ENCODE measurements at regions not wholly inside any gene's neighbourhood (a gene's known extent, or its start where the extent isn't known, plus 50 kb on each side); places are given as distances from the start of the nearest gene placed in this dataset.
"Not testable (repeated sequence)": the region's sequence is repeated elsewhere in the genome, so short reads cannot be mapped to it uniquely, and the experiment has no call there.

DNA sequence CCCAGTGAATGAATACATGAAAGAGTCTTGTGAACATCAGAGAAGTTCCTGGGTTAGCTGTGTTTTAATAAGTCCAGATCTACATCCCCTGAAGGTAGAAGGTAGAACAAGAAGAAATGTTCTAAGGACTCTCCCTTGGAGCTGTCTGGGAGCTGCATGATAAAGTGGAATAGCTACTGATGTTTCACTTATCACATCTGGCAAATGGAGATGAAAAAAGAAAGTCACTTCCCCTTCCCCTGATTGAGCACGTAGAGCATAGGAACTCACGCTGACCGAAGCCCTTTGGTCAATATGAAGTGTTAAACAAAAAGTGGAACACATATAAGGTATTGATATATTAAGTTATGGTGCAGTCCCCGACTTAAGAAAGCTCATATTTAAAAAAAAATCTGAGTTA is 53.2 kb upstream of the PARP1 start:
- no peak for DNase-seq

DNA sequence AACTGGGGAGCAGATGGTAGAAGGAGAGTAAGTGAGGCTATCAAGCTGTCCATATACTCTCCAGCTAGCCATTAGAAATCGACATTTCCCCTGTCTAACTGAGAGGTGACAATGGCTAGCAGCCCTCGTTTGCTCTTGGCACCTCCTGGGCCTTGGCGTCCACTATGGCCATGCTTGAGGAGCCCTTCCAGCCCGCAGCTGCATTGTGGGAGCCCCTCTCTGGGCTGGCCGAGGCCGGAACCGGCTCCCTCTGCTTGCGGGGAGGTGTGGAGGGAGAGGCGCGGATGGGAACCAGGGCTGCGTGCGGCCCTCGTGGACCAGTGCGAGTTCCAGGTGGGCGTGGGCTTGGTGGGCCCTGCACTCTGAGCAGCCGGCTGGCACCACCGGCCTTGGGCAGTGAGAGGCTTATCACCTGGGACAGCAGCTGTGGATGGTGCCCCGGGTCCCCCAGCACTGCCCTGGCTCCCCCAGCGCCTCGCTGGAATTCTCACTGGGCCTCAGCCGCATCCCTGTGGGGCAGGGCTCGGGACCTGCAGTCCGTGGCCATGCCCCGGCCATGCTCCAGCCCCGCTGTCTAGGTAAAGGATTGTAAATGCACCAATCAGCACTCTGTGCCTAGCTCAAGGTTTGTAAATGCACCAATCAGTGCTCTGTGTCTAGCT is 56.2 kb upstream of the PARP1 start:
- DNase-seq: no peak

GRCh38 chr1:226464587-226464971 is 56.7 kb upstream of the PARP1 start:
- not testable (repeated sequence) for DNase-seq

GRCh38 chr1:226466296-226466695 is 58.4 kb upstream of the PARP1 start:
- DNase-seq: no peak

DNA sequence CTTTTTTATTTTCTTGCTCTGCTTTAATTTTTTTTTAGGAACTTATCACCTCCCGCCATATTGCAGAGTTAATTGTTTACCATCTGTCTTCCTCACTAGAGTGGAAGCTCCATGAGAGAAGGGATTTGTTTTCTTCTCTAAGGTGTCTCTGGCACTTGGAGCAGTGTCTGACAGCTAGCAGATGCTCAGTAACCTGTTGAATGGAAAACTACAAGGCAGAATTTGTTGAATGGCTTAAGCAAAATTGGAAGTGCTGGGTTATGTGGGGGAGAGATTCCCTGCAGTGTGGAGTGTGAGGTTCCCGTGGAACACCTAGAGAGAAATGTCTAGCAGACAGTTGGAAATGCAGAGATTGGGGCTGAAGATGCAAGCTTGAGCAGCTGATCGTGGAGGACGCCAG is 59.5 kb upstream of the PARP1 start:
- DNase-seq: no peak

DNA sequence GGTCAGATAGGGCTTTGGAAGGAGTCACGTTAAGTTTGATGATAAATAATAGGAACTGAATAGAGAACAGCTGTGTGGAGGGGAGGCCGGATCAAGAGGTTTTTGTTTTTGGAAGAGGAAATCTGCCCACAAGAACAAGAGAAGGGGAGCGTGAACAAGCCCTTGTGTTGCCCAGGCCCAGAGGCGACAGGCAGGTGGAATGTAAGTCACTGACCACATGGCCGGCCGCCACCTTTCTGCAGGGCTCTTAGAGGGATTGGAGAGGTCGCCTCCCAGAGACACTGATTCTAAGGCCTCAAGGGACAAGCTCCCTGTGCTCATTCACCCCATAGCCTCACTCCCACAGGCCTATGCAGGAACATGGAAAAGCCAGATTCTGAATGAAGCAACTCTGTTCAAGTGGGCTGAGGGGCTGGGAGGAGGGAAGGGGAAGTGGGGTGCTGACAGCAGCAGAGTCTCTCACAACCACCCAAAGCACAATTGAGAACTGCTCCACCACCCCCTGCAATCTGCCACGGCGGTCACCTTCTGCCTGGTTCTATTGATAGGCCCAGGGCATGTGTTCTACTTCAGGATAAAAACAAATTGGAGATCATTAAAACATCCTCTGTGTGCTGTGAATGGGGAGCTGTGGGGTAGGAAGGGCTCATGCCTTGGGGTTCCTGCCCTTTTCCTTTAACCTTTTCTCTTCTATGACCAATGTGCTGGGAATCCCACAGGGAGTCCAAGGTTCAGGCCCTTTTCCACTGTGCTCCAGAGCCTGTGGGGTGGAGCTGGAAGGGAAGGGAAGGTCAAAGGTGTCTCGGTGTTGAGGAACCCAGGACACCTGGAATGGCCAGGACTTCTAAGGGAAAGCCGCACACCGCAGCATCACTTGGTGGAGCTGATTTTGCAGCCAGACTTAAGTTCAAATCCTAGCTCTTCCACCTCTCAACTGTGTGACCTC is 63.3 kb upstream of the PARP1 start:
- no peak for DNase-seq

DNA sequence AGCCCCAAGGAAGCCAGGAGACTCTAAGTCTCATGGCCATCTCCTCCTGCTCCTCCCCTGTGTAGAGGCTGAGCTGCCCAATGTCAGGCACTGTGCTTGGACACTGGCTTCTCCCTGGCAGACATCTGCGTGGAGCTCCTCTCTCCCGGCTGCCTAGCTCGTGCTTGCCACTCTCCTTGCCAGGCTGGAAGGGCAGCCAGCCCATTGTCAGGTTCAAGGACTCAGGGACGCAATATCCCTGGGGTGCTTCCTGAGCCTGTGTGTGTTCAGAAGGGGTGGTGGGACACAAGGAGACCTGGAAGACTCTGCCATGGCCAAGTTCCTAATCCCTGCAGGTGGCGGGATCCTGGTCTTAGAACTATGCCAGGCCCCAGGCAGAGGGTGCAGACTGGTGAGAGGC is 65.4 kb upstream of the PARP1 start:
- DNase-seq: no peak

GRCh38 chr1:226474041-226474440 is 66.1 kb upstream of the PARP1 start:
- DNase-seq: no peak

- no peak for DNase-seq
Measured at GRCh38 chr1:226474443-226475141, 66.7 kb upstream of the PARP1 start.

DNA sequence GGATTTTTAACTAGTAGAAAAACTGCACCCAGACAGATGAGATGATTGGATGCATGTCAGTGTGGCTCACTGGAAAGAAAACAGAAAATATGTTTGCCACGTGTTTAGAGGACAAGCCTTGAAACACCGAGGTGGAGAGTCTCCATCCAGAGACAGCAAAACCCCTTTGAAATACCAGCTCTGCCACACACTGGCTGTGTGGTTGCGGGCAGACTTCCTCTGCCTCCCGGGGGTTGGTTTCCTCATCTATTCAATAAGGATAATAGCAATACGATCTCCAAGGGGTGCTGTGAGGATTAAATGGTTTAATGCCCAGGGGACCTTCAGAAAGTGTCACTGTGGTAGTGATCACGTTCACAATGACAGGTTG is 67.2 kb upstream of the PARP1 start:
- no peak for DNase-seq

GRCh38 chr1:226476066-226476465 is 68.2 kb upstream of the PARP1 start:
- no peak for DNase-seq

DNA sequence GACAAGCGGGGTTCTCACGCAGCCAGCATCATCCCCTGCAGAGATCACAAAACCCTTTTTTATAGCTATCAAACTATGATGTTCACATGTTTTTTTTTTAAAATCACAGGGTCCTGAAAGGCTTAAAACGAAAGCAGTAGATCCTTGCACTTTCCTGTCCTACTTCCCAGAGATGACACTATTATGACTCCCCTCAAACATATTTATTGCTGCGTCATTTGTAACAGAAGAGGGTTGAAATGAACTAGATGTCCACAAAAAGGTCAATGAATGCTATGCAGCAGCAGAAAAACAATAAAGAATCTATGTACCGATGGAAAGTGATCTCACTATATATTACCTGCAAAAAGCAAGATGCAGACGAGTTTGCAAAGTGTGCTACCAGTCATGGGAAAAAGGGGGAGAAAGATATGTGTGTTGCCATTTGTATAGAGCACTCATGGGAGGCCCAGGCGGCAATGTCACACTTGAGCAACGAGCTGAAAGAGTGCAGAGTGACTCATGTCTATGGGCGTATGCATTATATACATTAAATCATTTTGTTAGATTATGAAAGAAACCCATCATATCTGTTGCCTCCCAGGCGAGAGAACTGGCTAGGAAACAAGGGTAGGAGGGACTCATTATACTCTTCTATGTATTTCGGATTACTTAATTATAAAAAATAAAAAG is 68.9 kb upstream of the PARP1 start:
- peak; percentile 9 for DNase-seq

DNA sequence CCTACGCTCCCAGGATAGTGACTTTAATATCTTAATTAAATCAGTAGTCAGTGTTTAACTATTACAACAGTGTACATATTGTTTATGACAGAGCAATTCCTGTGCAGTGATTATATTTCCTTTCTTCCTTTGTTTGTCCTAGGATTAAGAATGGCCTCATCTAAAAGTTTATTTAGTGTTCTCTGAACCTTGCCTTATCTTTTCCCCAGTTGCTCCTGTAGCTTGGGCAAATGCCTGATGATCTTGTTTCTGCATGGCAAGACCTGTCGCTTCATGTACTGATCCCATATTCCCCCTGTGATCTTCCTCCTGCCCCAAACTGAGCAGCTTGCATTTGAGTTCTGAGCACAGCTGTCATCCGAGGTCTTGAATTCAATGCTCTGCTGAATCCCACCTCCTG is 69.1 kb upstream of the STUM start:
- no peak for DNase-seq

- no peak for DNase-seq
Measured at GRCh38 chr1:226480461-226480860, 68.1 kb upstream of the STUM start.

- no peak for DNase-seq
Measured at GRCh38 chr1:226481133-226481532, 67.4 kb upstream of the STUM start.

DNA sequence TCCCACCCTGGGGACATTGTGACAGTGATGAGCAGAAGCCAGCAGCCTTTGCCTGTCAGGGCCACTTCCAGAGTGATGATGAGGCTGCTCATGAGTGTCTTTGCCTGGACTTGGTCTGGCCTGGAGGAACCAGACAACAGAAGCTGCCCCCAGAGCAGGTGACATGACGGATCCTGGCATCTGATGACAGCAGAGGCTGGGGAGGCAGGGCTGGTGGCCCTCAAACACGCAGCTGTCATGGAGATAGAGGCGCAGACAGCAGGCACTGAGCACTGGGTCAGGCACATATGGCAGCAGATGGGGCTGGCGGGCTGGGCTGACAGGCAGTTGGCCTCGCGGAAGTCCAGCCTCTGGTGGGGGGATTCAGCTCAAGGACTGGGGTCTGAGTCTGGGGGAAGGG is 66.4 kb upstream of the STUM start:
- DNase-seq: no peak

DNA sequence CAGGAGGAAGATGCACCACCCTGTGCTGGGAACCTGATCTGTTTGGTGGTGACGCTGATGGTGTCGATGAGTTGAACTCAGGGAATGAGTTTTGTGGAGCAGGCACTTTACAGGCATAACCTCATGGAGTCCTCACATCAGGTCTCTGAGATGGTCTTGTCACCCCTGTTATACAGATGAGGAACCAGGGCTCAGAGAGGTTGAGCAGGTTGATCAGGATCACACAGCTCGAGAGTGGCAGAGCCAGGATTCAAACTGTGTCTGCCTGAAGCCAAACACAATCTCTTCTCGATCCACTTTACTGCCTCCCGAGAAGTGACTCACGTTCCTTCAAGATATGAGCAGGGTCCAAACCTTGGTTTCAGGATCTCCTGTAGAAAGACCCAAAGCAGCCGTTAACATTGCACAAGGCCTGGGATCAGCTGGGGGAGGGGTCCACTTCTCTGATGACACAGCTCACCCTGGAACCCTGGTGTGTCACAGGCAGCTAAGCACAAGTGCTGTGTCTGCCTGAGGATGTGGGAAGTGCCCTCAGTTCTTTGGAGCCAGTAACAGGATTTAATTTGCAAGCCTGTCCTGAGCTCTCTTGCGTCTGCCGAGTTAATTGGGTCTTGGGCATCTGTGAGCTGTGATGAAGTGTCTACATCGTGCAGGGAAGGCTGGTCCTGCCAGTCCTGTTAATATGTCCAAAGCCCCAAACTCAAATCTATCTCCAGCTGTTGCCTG is 65.4 kb upstream of the STUM start:
- no peak for DNase-seq

- no peak for DNase-seq
Measured at GRCh38 chr1:226485192-226485591, 63.4 kb upstream of the STUM start.

DNA sequence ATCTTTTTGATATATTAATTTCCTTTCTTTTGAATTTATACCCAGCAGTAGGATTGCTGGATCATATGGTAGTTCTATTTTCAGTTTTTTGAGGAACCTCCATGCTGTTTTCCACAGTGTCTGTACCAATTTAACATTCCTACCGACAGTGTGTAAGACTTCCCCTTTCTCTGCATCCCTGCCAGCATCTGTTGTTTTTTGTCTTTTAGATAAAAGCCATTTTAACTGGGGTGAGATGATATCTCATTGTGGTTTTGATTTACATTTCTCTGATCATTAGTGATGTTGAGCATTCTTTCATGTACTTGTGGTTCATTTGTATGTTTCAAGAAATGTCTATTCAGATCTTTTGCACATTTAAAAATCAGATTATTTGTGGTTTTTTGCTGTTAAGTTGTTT is 62.4 kb upstream of the STUM start:
- DNase-seq: no peak

GRCh38 chr1:226487921-226488320 is 60.6 kb upstream of the STUM start:
- DNase-seq: no peak

- no peak for DNase-seq
Measured at GRCh38 chr1:226489718-226490425, 58.7 kb upstream of the STUM start.
